Muscle of arm (tissue), 1 donor: ENCODE measurements at regions not wholly inside any gene's neighbourhood (a gene's known extent, or its start where the extent isn't known, plus 50 kb on each side); places are given as distances from the start of the nearest gene placed in this dataset.
"Not testable (repeated sequence)": the region's sequence is repeated elsewhere in the genome, so short reads cannot be mapped to it uniquely, and the experiment has no call there.

Experiments used
- DNase-seq: peaks from one replicate; pipeline ENCODE4 v3.0.0-alpha.2; 2013

DNA sequence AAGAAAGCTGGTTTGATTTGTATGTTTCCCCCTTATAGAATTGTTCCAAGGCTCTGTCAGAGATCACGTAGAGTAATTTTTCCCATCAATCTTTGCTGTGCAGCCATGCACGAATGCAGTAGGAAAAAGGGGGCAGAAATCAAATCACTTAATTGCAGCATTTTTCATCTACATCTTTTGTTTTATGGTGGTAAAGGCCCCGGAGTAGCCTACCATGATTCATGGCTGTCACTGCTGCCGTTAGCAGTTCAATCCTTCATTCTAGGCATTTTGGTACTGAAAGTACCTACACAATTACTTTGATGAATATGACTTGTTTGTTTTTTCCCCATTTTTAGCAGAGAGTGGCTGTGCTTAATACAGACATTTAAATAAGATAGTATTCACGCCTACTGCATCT, 631.9 kb upstream of the MMS22L start:
- no peak for DNase-seq

DNA sequence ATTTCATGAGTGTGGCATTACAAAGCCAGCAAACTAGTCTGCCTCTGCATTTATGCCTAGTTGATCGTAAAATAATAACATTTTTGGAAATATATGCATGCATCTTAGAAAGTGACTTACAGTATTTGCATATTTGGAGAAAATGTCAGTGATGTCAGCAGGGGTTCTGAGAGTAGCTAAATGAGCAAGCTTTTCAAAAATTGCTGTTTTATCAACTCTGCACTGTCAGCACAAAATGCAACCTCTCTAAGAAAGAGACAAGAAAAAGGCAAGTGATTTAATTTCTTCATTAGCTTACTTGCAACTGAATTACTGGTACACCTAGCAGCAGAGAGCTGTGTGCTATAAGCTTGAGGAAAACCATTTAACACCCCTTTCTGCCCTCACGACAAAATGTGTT, 632.5 kb upstream of the MMS22L start:
- DNase-seq: no peak

DNA sequence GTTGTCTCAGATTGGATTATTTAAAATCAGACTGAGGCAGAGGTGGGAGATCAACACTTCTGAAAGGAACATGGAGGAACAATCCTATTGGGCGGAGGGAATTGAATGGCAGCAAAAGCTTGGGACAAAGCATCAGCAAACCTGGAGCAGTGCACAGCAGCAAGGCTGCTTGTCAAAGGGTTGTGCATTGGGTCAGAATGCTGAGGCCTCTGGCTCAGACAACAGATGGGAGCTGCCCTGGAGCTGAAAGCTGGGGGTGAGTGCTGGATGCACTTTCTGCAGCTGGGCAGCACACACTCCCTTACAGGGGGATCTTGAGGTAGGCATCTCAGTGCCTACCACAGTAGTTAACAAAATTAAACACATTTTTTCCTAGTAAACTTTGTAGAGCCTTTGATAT, 634.4 kb upstream of the MMS22L start:
- DNase-seq: no peak

DNA sequence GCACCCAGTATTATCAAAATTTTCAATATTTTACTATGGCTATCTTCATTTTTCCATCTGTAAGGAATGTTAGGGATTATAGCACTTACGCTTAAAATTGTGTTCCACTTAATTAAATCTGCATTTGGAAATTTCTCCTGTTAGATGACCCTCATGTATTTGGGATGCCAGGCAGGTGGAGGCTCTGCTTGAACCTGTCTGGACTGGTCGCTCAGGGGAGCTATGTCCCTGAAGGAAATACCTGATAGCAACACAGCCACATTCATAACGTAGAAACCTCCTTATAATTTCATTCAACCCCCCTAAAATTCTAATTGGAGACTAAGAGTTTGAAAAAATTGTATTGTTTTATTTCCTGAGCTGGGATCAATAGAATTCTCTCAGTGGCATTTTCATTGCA, 636.0 kb upstream of the MMS22L start:
- DNase-seq: no peak

DNA sequence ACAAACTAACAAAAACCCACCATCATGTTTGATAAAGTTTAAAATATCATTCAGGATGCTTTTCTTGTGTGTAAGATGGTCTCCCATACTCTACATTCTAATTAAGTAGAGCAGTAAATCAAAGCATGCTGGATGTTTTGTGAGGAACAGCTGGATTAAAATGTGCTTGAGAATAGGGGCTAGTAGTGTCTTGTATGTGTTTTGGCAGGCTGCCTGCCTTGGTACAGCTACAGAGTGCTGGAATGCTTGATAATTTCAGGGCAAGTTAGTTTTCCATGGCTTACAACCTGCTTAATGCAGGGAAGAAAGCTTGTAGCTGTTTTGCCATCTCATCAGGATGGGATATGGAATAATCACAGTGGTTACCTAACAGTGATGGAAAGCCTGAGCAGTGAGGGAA, 636.6 kb upstream of the MMS22L start:
- no peak for DNase-seq

DNA sequence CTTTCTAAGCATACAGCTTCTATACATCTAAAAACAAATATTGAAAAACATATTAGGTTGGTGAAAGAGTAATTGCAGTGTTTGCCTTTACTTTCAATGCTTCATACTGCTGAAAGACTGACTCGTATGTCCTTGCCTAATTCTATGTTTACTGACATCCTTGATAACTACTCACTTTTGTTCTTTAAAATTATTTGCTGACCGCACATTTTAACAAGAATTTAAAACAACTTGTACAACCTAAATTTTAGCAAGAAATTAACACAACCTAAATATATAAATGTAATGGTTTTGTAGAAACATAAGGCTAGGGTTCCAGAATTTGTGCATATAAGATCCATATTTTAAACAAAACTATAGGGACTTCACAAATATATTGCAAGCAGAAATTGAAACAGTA, 640.2 kb upstream of the MMS22L start:
- DNase-seq: no peak

DNA sequence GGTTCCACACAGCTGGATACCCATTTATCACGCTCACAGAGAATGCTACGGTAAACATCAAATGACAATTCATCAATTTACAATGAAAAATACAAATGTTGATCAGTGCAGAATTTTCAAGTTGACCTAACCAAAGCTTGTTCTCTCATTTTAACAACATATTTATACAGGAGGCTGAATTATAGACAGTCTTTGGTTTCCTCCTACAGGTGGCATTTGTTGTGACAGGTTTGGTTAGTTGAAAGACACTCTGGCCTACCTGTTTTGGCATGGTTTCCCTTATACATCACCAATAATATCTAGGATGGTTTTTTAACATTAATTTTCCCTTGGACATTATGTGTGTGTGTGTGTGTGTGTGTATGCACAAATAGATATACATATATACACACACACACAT, 642.5 kb upstream of the MMS22L start:
- DNase-seq: no peak

DNA sequence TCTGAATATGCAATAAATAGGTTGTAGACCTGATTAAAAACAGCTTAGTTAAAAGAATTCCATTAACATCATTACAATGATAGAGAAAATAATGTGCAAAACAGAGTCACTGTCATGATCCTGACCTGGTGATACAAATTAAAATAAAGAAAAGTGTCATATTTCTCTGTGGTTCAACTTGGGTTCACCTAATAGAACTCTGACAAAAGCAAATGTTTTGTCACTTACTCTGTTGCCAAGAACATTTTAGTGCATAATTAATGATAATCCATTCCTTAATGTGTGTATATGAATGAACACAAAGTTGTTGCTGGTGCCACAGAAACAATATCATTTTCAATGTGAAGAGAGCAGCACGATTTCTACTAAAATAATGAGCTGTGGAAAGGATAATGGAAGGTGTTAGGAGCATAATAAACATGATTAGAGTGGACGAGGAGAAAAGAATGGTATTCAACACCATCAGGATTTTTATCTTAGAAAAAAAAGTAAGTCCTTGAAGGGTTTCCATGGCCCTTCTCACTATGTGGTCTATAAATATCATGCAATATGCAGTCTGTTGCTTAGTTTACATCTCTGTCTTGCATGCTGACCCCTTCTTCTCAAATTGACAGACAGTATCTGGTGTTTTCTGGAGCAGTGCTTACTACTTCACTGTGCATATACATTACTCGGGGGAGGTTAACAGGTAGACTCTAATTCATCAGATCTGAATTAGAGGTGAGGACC, 656.6 kb upstream of the MMS22L start:
- DNase-seq: no peak

DNA sequence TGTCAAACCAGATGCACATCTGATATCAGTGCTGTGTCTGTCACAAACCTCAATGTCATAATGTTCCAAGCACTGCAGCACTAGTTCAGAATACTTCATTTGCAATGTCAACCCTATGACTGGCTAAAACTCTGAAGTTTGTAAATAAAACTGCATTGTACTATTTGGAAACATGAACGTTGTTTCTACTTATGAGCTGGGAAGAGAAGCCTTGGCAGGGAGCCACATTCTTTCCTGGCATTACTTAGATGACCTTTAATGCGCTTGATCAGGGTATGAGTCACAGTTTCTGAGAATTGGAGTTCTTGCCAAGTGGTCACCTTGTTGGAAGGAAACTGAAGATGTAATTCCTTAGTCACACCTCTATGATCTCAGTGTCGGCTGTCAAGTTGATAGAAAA, 664.8 kb upstream of the MMS22L start:
- DNase-seq: no peak

DNA sequence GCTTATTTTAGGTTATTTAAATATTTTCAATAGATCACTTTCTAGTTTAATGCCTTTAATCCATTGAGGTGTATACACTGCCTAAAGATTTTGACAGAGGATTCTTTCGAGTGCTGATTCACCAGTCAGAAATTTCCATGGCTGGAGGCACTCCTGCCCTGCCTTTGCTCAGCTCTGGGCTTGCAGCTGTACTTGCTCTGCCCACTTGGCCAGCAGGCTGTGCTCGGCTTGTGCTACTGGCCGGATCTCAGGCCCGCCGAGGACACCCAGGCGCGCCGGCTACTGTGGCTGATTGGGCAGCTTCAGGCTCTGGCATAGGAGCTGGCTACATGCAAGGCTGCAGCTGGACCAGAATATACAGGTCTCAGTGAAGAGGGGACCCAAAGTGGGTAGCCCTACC, 675.1 kb upstream of the MMS22L start:
- DNase-seq: no peak

DNA sequence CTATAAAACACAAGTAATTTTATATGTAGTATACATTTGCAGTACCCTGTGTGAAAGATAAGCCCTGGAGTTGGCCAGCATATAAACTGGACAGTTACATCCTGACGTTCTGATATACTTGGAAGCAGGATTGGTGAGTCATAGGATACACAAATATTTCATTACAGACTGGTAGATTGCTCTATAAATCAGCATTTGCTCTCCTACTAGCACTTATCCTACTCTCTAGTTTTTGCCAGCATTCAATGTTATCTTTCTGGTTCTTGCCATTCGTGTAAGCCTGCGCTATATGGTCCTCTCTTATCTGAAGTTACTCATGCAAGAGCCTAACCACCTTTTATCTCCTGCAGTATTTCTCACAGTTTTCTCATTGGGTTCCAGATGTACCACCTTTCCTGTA, 680.2 kb upstream of the MMS22L start:
- DNase-seq: no peak

DNA sequence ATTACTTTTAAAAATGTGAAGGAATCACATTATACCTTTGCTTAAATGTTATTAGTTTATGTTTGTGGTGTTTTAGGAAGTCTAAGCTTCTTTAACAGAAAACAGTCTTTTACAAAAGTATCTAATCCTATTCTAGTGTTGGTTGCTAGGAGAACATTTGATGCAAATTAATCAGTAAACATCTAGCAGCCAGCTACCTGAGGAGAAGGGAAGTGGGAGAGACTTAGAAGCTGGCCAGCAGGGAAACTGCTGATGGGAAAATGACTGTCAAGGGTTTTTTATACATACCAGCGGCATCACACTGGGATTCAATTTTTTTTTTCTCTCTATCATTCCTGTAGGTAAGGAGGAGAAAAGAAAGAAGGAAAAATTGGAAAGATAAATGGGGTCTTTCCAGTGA, 686.0 kb upstream of the MMS22L start:
- DNase-seq: no peak

DNA sequence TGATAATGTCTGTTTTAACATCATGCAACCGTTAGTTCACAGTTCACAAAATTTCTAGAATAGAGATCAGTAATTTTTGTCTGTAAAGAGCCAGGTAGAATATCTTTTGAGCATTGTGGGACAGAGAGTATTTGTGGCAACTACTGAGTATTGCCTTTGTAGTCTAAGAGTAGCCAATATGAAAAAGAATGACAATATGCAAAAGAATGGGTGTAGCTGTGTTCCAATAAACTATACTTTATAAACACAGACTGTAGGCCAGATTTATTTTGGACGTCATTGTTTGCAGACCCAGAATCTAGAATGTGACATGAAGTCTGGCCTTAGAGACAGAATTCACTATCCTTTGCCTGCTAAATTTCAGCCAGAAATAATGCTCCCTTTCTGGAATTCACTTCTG, 694.1 kb upstream of the MMS22L start:
- no peak for DNase-seq

DNA sequence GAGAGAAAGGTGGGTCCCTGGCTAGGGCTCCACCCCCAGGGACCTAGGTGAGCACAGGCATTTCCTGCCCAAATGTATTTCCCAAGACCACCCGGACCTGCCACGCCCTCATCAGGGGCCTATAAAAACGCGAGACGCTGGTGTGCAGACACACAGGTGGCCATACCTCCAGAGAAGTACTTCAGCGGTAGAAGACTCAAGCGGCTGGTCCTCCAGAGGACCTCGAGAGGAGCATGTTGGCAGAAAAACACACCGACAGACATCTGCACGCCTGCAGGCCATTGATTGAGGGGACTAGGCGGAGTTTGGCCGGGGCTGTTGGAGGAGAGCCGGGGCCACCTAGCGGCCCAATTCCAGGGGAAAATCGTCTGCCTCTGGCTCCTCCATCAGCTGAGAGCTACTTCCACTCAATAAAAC, 695.8 kb upstream of the MMS22L start:
- no peak for DNase-seq

DNA sequence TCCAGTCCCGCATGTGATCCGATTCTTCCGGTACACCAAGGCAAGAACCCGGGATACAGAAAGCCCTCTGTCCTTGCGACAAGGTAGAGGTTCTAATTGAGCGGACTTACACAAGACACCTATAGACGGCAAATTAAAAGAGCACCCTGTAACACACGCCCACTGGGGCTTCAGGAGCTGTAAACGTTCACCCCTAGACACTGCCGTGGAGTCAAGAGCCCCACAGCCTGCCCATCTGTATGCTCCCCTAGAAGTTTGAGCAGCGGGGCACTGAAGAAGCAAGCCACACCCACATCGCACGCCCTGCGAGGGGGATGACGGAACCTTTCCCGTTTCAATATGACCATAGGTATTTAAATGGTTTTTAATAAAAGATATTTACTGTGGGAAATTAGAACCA, 696.3 kb upstream of the MMS22L start:
- DNase-seq: not testable (repeated sequence)

DNA sequence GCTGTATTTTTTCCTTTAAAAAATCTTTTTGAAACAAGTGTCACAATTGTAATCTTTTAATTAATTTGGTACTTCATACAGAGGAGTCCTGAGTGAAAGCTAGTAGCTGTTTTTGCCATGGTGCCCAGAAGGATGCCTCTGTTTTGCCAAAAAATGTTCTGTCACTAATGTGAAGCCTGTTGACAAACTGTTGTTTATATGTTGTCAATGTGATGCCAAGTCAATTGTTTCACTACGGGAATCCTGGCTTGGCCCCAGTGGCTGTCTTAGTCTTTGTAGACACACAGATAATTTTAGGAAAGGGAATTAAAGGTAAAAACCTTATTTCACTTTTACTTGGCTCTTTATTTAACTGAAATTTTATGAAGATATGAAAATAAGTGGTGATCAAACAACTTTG, 706.4 kb upstream of the MMS22L start:
- no peak for DNase-seq

DNA sequence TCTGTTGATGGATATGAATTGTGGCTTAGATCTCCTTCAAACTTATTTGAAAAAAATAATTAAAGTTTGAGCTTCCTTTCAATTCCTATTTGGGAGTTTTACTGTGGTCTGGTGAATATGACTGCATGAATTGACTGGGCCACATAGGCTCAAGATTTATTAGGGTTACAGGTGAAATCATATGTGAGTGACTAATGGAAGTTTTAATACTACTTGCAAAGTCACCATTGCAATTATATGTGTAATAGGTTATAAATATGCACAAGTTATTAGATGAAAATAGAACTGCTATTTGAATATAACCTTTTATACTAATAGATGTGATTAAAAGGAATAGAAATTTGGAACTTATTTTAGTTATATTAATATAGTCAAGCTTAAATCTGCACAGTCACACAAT, 712.1 kb upstream of the MMS22L start:
- no peak for DNase-seq

DNA sequence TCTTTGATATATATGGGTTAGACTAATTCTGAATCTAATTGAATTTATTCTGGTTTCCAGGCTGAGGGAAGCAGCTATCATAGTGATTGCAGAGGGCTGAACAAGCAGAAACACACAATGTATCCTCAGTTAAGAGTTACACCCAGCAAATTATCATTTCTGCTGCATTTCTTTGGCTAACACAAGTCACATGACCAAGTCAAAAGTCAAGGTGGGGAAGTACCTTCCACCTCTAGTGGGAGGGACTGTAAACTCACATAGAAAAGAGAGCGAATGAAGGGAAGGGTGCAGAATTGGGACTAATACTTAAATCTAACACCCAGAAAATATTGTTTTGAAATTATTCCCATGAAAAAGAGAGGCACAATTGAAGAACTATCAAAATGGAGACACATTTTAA, 719.7 kb upstream of the MMS22L start:
- no peak for DNase-seq

DNA sequence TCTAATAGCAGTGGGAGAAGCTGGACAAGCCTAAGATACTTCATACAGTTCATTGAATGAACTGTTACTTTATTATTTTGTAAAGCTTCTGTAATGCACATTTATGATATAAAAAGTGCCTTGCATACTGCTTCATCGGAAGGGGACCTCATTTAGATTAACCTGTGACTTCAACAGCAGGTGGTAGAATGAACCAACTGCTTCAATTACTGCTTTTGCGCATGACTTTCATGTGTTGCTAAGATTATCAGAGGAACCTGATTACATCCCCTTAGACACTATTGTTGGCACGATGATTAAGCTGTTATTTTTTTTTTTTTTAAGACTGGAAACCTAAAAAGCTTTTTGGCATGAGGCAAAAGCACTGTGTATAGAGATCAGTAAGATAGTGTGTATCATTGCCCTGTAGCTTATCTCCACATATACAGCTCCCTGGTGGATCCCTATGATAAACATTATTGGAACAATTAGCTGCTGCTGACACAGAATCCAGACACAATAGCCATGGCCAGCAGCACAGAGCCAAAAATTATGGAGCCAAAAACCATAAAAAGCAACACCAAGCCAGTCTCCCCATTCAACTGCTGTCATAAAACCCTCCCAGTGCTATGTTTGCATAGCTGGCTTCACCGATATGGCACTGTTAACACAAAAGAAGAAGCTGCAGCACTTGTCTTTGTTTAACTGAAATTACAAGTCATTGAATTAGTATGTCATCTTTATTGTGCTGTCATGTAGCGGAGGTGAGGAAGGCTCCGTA, 731.6 kb upstream of the MMS22L start:
- no peak for DNase-seq

DNA sequence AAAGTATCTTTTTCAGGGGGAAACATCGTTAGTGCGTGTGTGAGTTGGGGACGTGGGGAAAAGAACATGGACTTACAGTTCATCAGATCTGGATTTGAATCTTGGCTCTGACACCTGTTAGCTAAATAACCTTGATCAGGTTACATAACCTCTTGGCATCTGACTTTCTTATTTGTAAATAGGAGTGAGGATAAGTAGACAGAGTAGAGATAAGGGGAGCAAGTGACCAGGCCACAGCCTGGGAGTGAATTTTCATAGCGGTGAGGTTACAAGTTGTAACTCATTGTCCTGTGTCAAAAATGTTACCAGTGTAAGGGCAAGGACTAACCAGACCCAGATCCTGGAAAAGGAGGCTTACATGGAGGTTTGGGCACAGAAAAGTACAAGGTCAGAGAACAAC, 733.5 kb upstream of the MMS22L start:
- DNase-seq: no peak

DNA sequence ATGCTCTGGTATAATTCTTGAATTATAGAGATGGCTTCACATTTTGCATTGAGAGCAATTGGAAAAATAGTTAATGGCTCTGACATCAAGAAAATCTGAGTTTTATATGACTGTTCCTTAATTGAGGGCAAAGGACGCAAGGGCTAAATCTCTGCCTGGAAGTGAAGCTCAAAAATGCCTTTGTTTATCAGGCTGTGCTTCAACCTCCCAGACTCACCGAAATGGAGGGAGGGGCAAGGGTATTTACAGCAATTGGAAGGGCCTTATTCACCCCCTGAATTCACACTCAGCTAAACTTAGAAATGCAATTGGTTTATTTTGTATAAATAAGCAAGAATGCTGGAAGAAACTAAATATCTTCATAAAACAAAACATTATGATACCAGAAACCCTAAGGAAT, 737.2 kb upstream of the MMS22L start:
- DNase-seq: no peak

DNA sequence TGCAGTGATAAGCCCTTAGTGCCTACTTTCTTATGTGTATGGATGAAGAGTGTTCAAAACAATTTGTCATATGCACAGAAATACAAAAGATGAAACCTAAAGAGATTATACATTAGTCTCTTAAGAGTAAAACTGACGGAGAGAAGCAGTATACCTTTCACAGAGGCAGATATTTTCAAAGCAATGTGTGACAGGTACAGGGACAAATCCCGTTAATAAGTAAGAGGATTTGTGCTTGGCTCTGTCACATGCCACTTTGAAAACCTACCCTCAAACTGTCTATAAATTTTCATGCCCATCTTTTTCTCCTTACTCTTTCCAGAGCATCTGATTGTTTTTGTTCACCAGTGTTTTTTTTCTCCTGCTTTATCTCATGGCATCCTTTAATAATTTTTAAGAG, 741.3 kb upstream of the MMS22L start:
- no peak for DNase-seq

DNA sequence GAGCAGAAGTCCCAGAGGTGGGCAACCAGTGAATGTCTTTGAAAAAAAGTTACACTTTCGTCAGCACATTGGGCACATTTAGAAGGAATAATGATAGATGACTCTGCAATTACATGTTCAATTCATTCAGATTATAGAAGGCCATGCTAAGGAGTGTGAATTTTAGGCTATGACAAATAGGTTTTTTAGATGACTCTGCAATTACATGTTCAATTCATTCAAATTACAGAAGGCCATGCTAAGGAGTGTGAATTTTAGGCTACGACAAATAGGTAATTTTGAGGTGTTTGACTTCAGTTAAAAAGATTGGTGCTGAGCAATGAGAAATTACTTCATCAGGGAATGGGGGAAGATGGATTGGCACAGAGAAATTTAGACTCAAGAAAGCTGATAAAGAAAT, 744.9 kb upstream of the MMS22L start:
- no peak for DNase-seq

DNA sequence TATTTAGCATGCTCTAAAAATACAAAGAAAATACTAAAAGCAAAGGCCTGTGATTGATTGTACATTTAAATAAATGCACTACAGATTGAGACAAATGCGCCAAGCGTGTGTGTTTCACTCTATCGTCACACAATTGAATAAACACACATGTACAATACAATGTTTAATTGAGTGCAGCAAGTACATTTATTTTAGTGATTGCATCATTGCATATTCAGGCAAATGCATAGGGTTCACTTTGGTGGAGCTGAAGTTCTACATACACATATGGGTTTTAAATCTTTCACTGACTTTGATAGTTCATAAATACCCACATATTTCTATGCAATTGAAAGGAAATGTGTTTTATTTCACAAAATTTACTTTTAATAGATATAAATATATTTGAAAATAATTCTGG, 750.6 kb upstream of the MMS22L start:
- no peak for DNase-seq
